ENCODE measurements at regions not wholly inside any gene's neighbourhood (a gene's known extent, or its start where the extent isn't known, plus 50 kb on each side); places are given as distances from the start of the nearest gene placed in this dataset.
A peak's percentile ranks its signal among the peaks of the same experiment; 100 is the strongest.

GRCh38 chr5:122721127-122721526, 53.8 kb upstream of the SNX2 start:
- DNase-seq, result no peak

GRCh38 chr5:122722341-122722740, 52.5 kb upstream of the SNX2 start:
- DNase-seq, result no peak

DNA sequence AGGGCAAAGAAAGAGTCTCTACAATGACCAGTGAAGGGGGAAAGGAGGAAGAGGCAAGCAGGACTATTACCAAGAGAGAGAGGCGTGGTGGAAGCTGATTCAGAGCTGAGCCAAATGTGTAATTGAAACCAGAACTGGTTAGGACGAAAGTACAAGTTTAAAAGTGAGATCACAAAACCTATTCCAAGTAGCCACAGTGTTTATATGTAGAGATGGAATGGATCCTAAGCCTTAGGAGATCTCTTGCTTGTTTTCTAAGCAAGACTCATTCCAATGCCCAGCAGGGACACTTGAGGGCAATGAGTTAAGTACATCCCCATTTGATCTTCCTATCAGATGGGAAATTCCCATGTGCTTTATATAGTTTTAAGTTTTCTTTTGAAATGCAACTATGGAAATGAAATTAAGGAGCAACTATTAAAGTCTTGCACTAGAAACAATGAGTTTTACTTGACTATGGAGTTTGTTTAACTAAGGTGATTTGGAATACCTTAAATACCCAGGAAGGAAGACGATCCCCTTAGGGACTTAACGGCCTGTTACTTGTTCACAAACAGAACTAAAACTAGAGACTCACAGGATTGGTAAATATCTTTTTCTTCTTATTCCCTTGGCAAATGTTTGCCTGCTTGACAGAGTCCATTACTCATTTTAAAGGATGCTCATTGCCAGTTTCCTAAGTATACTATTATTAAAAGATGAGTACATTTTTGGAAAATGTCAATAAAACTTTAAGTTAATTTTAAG, 51.1 kb upstream of the SNX2 start:
- DNase-seq, result peak; percentile 77 to 79 (median 77)

All from muscle of back (tissue), 3 donors.